ENCODE measurements at regions not wholly inside any gene's neighbourhood (a gene's known extent, or its start where the extent isn't known, plus 50 kb on each side); places are given as distances from the start of the nearest gene placed in this dataset.
"Not testable (repeated sequence)": the region's sequence is repeated elsewhere in the genome, so short reads cannot be mapped to it uniquely, and the experiment has no call there.

- POLR2A ChIA-PET; DNase-seq (ENCODE audit: low read depth, low spot score); H3K4me3 ChIP-seq (ENCODE audit: low read depth, low read length): not testable (repeated sequence)
- CTCF ChIA-PET = interaction anchor here (1.5 to 5.6 kb wide), 2 partner anchors 10 to 249 kb away, joined by 3 to 59 read pairs; no protein-coding TSS in a partner anchor
Measured at GRCh38 chr2:113386780-113387433, 50.6 kb upstream of the ZNG1B start.

GRCh38 chr2:113379621-113380020, 57.9 kb upstream of the ZNG1B start:
- POLR2A ChIA-PET; H3K4me3 ChIP-seq (ENCODE audit: low read depth, low read length); DNase-seq (ENCODE audit: low read depth, low spot score): not testable (repeated sequence)
- CTCF ChIA-PET = interaction anchor here (1.5 to 3.5 kb wide), 5 partner anchors 9 to 243 kb away, joined by 3 to 14 read pairs (median 12); no protein-coding TSS in a partner anchor

- no peak for DNase-seq (ENCODE audit: low read depth, low spot score)
- no peak for TF ChIP-seq CTCF (IDR thresholded peaks at IDR 0.05; ENCODE audit: insufficient read depth, low read length, missing control alignments)
- POLR2A ChIA-PET = no interaction called here
- no peak overlapping the region for H3K4me3 ChIP-seq (ENCODE audit: low read depth, low read length)
- CTCF ChIA-PET = interaction anchor here (0.9 to 2.5 kb wide), 9 partner anchors 9 to 244 kb away, joined by 3 to 21 read pairs (median 6); no protein-coding TSS in a partner anchor
Measured at GRCh38 chr2:113376913-113377445, 60.5 kb upstream of the ZNG1B start.

- H3K4me3 ChIP-seq (ENCODE audit: low read depth, low read length) = no peak overlapping the region
- ChIA-PET POLR2A (no interaction called here), CTCF (interaction anchor here (0.9 to 2.5 kb wide), 10 partner anchors 10 to 243 kb away, joined by 3 to 21 read pairs (median 6); no protein-coding TSS in a partner anchor)
- no peak for TF ChIP-seq CTCF (IDR thresholded peaks at IDR 0.05; ENCODE audit: insufficient read depth, low read length, missing control alignments)
- DNase-seq (ENCODE audit: low read depth, low spot score) = no peak
Measured at GRCh38 chr2:113376253-113376912, 61.1 kb upstream of the ZNG1B start.

GRCh38 chr2:113374857-113375256, 62.6 kb upstream of the ZNG1B start:
- H3K4me3 ChIP-seq (ENCODE audit: low read depth, low read length); DNase-seq (ENCODE audit: low read depth, low spot score); POLR2A ChIA-PET: not testable (repeated sequence)
- CTCF ChIA-PET = interaction anchor here (1.1 to 10.4 kb wide), 3 partner anchors 126 to 237 kb away, joined by 4 to 198 read pairs (median 120); no protein-coding TSS in a partner anchor

GRCh38 chr2:113372258-113372834, 65.1 kb upstream of the ZNG1B start:
- H3K4me3 ChIP-seq (ENCODE audit: low read depth, low read length); DNase-seq (ENCODE audit: low read depth, low spot score); POLR2A ChIA-PET: not testable (repeated sequence)
- CTCF ChIA-PET = interaction anchor here (1.1 to 10.4 kb wide), 9 partner anchors 12 to 234 kb away, joined by 4 to 198 read pairs (median 23); no protein-coding TSS in a partner anchor

GRCh38 chr2:113370478-113371091, 66.9 kb upstream of the ZNG1B start:
- TF ChIP-seq CTCF (IDR thresholded peaks at IDR 0.05; ENCODE audit: insufficient read depth, low read length, missing control alignments) = peak; percentile 60
- CTCF ChIA-PET = interaction anchor here (0.6 to 10.4 kb wide), 41 partner anchors 9 to 788 kb away, joined by 3 to 198 read pairs (median 5); no protein-coding TSS in a partner anchor
- H3K4me3 ChIP-seq (ENCODE audit: low read depth, low read length) = no peak overlapping the region
- POLR2A ChIA-PET = no interaction called here
- DNase-seq (ENCODE audit: low read depth, low spot score) = peak; percentile 34

GRCh38 chr2:113370030-113370429, 67.5 kb upstream of the ZNG1B start:
- no peak for TF ChIP-seq CTCF (IDR thresholded peaks at IDR 0.05; ENCODE audit: insufficient read depth, low read length, missing control alignments)

GRCh38 chr2:113368581-113368980, 68.9 kb upstream of the ZNG1B start:
- DNase-seq (ENCODE audit: low read depth, low spot score); H3K4me3 ChIP-seq (ENCODE audit: low read depth, low read length); POLR2A ChIA-PET: not testable (repeated sequence)
- CTCF ChIA-PET = interaction anchor here (1.0 to 10.4 kb wide), 4 partner anchors 114 to 167 kb away, joined by 3 to 198 read pairs (median 62); no protein-coding TSS in a partner anchor

More at GRCh38 chr2:113370030-113370429, 67.5 kb upstream of the ZNG1B start:
- no peak for DNase-seq (ENCODE audit: low read depth, low spot score)
- ChIA-PET POLR2A (no interaction called here), CTCF (interaction anchor here (0.6 to 10.4 kb wide), 41 partner anchors 10 to 787 kb away, joined by 3 to 198 read pairs (median 5); no protein-coding TSS in a partner anchor)
- no peak overlapping the region for H3K4me3 ChIP-seq (ENCODE audit: low read depth, low read length)

- POLR2A ChIA-PET = not testable (repeated sequence)
Measured at GRCh38 chr2:113366821-113367220, 70.7 kb upstream of the ZNG1B start.

More at GRCh38 chr2:113366821-113367220, 70.7 kb upstream of the ZNG1B start:
- CTCF ChIA-PET = interaction anchor here (2.6 to 10.4 kb wide), 2 partner anchors 118 to 165 kb away, joined by 33 to 198 read pairs; no protein-coding TSS in a partner anchor
- DNase-seq (ENCODE audit: low read depth, low spot score); H3K4me3 ChIP-seq (ENCODE audit: low read depth, low read length): not testable (repeated sequence)
